ENCODE measurements at regions not wholly inside any gene's neighbourhood (a gene's known extent, or its start where the extent isn't known, plus 50 kb on each side); places are given as distances from the start of the nearest gene placed in this dataset.

DNA sequence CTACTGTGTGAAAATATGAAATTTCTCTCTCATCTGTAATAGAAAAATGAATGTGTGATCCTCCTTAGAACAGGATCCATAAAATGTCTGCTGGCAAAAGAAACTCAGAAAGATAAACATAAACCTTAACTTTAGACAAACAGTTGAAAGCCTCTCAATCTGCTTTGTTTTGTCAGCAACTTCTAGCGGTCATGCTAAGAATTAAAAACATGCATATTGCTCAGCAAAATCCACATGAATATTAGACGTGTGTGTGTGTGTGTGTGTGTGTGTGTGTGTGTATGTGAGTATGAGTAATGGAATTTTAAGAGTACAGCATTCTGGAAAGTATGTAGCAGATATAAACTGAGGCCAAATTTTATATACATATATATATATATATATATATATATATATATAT is 1779.2 kb upstream of the MIR17HG start:
- DNase-seq = no peak

- DNase-seq = no peak
Observed at GRCh38 chr13:89568746-89569145, 1778.7 kb upstream of the MIR17HG start.

DNA sequence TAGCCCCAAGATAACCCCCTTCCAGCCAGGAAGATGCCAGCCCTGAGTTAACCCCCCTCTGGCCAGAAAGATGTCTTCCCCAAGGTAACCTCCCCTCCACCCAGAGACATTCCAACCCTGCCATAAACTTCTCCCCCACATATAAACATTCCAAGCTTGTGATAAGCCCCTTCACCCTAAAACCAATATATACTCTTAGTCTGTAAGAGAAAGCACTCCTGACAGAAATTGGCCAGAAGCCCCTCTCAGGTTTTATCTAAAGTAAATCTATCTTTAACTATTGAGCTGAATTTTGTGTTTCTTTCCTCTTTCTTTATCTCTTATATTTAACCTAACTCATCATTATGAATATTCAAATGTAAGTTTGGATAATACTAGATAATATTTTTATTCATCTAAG is 1775.8 kb upstream of the MIR17HG start:
- DNase-seq = no peak

GRCh38 chr13:89574077-89574476 is 1773.4 kb upstream of the MIR17HG start:
- DNase-seq = no peak

- no peak for DNase-seq
Observed at GRCh38 chr13:89577301-89577700, 1770.2 kb upstream of the MIR17HG start.

GRCh38 chr13:89584058-89584620 is 1763.3 kb upstream of the MIR17HG start:
- no peak for DNase-seq

DNA sequence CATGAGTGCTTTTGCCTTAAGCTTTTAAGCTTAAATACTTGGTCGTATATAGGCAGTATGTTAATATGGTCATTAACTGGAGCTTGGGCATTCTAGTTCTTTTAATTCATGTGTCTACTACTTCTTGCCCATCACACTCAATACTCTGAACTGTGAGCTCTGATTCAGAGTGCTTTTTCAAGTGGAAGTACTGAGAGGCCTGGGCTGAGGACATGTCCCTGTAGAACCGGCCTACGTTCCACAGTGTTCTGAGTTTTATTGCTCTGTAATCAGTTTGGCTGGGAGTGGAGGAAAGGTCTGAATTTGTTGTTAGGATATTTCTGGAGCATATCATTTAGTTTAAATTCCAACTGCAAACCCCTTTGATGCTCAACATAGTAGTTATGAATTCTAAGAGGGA is 1744.8 kb upstream of the MIR17HG start:
- DNase-seq = no peak

GRCh38 chr13:89603187-89603586 is 1744.3 kb upstream of the MIR17HG start:
- DNase-seq = no peak

- DNase-seq = no peak
Observed at GRCh38 chr13:89609318-89609717, 1738.2 kb upstream of the MIR17HG start.

- DNase-seq = no peak
Observed at GRCh38 chr13:89610331-89610730, 1737.2 kb upstream of the MIR17HG start.

DNA sequence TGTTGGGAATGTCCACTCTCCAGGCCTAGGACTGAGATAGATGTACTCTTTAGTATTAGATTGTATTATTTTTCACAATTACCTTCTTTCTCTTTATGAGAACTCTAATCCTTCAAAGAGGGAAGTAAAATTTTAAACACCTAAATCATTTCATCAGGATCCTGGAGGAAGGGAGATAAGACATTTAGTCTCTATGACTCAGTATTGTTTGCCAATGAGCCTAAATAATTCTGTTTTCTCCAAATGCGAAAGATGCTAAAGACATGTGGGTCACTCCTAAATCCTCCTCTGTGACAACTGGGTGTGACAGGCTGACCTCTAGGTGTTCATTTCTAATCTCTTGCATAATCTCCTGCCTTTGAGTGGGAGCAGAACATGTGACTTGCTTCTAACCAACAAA is 1736.6 kb upstream of the MIR17HG start:
- DNase-seq = no peak

DNA sequence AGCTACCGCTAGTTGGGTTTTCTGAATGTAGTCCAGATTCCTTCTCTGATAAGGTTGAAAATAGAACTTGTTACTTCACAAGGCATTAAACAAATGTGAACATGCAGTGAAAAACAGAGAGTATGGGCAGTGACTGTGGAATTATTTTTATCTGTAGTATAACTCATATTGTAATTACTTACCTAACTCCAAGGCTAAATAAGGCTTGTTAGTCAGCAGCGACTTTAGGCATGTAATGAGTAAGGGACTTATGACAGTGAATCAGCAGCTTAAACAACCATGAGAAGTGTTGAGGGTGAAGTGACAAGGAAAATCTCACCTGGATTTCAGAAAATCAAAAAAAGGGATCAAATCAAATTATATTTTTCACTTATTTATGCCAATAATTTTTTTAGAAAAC is 1719.5 kb upstream of the MIR17HG start:
- DNase-seq = peak in 1 of 51 donors; percentile 4

GRCh38 chr13:89628567-89628966 is 1718.9 kb upstream of the MIR17HG start:
- DNase-seq = no peak

DNA sequence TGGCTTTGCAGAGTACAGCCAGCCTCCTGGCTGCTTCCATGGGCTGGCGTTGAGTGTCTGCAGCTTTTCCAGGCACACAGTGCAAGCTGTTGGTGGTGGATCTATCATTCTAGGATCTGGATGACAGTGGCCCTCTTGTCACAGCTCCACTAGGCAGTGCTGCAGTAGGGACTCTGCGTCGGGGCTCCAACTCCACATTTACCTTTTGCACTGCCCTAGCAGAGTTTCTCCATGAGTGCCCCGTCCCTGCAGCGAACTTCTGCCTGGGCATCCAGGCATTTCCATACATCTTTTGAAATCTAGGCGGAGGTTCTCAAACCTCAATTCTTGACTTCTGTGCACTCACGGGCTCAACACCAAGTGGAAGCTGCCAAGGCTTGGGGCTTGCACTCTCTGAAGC is 1697.3 kb upstream of the MIR17HG start:
- no peak for DNase-seq

DNA sequence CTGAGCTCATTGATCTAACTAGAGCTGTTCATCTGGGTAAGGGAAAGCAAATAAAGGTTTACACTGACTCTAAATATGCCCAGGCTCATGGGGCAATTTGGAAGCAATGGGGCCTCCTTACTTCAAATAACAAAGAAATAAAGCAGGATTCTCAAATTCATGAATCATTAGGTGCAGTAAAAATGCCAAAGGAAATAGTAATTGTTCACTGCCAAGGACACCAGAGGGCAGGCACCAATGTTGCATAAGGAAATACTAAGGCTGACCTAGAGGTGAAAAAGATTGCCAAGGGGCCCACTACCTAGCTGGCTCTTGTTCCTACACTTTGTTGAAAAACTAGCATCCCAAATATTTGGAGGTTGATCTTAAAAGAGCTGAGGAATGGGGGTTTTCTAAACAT is 1686.7 kb upstream of the MIR17HG start:
- no peak for DNase-seq

GRCh38 chr13:89673789-89674311 is 1673.6 kb upstream of the MIR17HG start:
- no peak for DNase-seq

- DNase-seq = no peak
Observed at GRCh38 chr13:89678466-89679121, 1668.9 kb upstream of the MIR17HG start.

- no peak for DNase-seq
Observed at GRCh38 chr13:89684896-89685295, 1662.6 kb upstream of the MIR17HG start.

- peak in 1 of 51 donors; percentile 18 for DNase-seq
Observed at GRCh38 chr13:89686171-89686570, 1661.3 kb upstream of the MIR17HG start.

DNA sequence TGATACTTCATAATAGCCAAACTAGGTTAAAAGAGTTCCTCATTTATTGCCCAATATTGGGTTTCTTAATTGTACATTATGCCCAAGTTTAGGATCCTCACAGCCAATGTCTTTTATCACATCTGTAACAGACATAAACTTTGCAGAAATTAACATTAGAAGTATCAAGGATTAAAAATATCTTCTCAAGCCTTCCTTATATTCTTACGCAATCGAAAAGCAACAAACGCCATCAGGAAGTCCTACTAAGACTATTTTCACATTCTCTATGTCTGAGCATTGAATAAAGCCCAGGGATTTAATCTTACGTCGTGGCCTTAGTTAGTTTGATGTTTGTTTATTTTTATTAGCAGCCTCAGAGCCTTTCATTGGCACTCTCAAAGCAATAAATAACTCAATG is 1660.4 kb upstream of the MIR17HG start:
- no peak for DNase-seq

DNA sequence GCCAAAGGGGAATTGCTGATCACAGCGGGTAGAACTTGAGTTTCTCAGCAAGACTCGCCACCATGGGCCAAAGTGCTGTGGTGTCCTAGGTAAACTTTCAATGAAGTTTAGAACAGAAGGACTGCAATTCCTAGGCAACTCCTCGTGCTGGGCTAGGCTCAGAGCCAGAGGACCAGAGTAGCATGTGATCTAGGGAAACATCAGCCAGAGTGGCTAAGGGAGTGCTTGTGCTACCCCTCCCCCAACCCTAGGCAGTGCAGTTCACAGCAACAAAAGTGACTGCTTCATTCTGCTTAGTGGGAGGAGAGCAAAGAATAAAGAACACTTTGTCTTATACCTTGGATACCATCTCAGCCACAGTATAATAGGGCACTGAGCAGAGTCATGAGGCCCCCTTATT is 1658.6 kb upstream of the MIR17HG start:
- DNase-seq = peak in 43 of 51 donors; percentile 9 to 86 (median 59)

DNA sequence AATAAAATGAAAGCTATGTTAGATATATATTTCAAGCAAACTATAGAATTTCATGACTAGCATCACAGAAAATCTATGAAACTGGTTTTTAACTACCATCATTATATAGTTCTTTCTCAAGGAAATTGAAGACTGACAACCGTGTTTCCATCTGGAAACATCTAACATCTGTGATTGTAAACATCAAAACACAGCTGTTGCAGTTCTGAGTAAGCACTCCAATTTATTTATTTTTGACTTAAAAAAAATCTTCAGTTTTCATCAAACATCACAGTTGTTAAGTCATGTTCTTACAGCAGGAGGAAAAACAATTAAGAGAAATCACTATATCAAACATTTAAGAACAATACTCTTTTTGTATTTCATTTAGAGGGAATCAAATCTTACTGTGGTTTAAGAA is 1653.0 kb upstream of the MIR17HG start:
- no peak for DNase-seq

Data from hypothalamus (tissue), 51 donors.